Tibial artery (tissue), 4 donors: ENCODE measurements at regions not wholly inside any gene's neighbourhood (a gene's known extent, or its start where the extent isn't known, plus 50 kb on each side); places are given as distances from the start of the nearest gene placed in this dataset.

ENCODE experiments used
- DNase-seq, 2 donors: peaks; one replicate each; pipeline ENCODE4 v3.0.0-alpha.2; 2019
- H3K27ac ChIP-seq, 2 donors: fragments of 200-600 bp; sonication (generic) in 1 of 2; 1 replicate in 1 of 2; 2 replicates in 1 of 2; pipeline ENCODE4 v1.5.1; 2018 to 2019; ENCODE audit warnings: mild to moderate bottlenecking in 1 of 2
- H3K27me3 ChIP-seq, 2 donors: fragments of 200-600 bp; sonication (generic) in 1 of 2; one replicate each; pipeline versions ENCODE4 v1.5.1 to v1.6.0; 2016 to 2019
- H3K36me3 ChIP-seq, 3 donors: fragments of 200-600 bp; sonication (generic) in 2 of 3; one replicate each; pipeline ENCODE4 v1.5.1; 2016 to 2019; ENCODE audit warnings: mild to moderate bottlenecking in 2 of 3
- H3K4me1 ChIP-seq, 4 donors: fragments of 200-600 bp; sonication (generic) in 2 of 4; 1 replicate in 3 of 4; 2 replicates in 1 of 4; pipeline ENCODE4 v1.5.1; 2016 to 2019
- H3K4me3 ChIP-seq, 2 donors: fragments of 200-600 bp; sonication (generic) in 1 of 2; 1 replicate in 1 of 2; 2 replicates in 1 of 2; pipeline ENCODE4 v1.5.1; 2018 to 2019; ENCODE audit warnings: mild to moderate bottlenecking in 2 of 2
- H3K9me3 ChIP-seq, 3 donors: fragments of 200-600 bp; sonication (generic) in 1 of 3; one replicate each; pipeline ENCODE4 v1.5.1; 2016 to 2019
- intact Hi-C: fragments of 100-400 bp; cut with DNase I; formaldehyde crosslinking; loops from one replicate; pipeline ENCODE4 v1.15.0; 2023; ENCODE audit warnings: low total_unique reads
- TF ChIP-seq, protein P1 (sequence below), 2 experiments: fragments of 200-600 bp in 1 of 2; fragments of 450-650 bp in 1 of 2; IDR thresholded peaks; one replicate each; pipeline ENCODE4 v1.5.1; 2017 to 2019; ENCODE audit warnings: antibody characterized with exemption in 2 of 2, mild to moderate bottlenecking in 1 of 2, moderate library complexity in 1 of 2

DNA sequence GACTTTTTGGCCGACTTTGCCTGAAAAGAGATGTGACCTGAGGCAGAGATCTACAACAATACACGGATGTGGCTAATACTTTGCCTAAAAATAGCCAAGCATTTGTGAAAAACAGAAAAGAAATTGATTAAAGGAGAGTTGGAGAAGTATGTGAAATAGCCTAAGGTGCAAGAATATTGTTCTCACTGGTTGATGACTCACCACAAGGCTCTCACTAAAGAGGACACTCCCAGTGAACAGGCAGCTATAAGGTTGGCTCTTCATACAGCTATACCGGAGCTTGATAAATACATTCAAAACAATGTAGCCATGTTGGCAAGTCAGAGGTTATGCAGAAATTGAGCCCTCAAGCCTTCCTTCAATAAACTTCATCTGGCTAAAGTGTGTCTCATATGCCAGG is 317.2 kb upstream of the GRAMD2B start:
- Histone ChIP-seq H3K4me1 (no peaks in the 10 kb centered on the region), H3K9me3 (no peaks in the 10 kb centered on the region), H3K4me3 (no peak overlapping the region), H3K27me3 (no peaks in the 10 kb centered on the region), H3K36me3 (no peaks in the 10 kb centered on the region), H3K27ac (no peak overlapping the region)
- intact Hi-C loops = no loop called here
- TF ChIP-seq, protein P1, sequence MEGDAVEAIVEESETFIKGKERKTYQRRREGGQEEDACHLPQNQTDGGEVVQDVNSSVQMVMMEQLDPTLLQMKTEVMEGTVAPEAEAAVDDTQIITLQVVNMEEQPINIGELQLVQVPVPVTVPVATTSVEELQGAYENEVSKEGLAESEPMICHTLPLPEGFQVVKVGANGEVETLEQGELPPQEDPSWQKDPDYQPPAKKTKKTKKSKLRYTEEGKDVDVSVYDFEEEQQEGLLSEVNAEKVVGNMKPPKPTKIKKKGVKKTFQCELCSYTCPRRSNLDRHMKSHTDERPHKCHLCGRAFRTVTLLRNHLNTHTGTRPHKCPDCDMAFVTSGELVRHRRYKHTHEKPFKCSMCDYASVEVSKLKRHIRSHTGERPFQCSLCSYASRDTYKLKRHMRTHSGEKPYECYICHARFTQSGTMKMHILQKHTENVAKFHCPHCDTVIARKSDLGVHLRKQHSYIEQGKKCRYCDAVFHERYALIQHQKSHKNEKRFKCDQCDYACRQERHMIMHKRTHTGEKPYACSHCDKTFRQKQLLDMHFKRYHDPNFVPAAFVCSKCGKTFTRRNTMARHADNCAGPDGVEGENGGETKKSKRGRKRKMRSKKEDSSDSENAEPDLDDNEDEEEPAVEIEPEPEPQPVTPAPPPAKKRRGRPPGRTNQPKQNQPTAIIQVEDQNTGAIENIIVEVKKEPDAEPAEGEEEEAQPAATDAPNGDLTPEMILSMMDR (IDR thresholded peaks at IDR 0.05) = no peak
- DNase-seq = no peak

DNA sequence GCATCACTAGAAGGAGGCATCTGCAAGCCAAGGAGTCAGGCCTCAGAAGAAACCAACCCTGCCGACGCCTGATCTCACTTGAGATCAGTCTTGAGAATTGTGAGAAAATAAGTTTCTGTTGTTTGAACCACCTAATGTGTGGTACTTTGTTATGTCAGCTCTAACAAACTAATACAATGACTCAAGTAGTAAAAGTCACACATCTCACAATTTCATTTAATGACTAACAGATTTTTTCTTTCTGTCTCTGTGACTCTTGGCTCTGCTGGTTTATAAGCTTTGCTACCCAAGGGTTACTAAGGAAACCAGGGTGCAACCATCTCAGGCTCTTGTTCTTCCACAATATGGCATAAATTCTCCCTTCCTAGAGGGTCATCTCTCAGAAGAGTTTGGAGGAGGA is 315.8 kb upstream of the GRAMD2B start:
- DNase-seq = no peak
- Histone ChIP-seq H3K27me3 (no peaks in the 10 kb centered on the region), H3K4me3 (no peak overlapping the region), H3K27ac (no peak overlapping the region), H3K4me1 (no peaks in the 10 kb centered on the region), H3K9me3 (peaks cover 0 to 3% (median 0%) of the 10 kb centered on the region in 3 donors), H3K36me3 (no peaks in the 10 kb centered on the region)
- TF ChIP-seq, protein P1 (IDR thresholded peaks at IDR 0.05) = no peak
- intact Hi-C loops = no loop called here

DNA sequence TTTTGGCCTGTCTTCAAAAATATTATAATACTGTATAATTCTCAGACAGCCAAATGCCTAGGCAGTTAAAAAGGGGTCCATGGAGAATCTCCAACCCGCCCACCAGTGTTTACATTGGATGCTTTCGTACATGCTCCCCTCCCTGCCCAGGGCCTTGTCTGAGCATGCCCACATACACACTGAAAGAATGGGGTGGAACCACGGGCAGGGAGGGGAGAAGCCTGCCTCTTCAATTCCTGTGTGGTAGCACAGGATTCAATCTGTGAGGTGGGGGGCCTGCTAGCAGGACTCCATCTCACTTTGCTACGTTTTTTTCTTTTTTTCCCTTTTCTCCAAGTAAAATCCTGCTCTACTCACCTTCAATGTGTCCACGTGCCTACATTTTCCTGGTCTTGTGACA is 314.7 kb upstream of the GRAMD2B start:
- Histone ChIP-seq H3K27ac (no peak overlapping the region), H3K27me3 (no peaks in the 10 kb centered on the region), H3K4me1 (no peaks in the 10 kb centered on the region), H3K9me3 (peaks cover 0 to 13% (median 0%) of the 10 kb centered on the region in 3 donors), H3K4me3 (no peak overlapping the region), H3K36me3 (no peaks in the 10 kb centered on the region)
- intact Hi-C loops = no loop called here
- no peak for DNase-seq
- TF ChIP-seq, protein P1 (IDR thresholded peaks at IDR 0.05) = no peak

DNA sequence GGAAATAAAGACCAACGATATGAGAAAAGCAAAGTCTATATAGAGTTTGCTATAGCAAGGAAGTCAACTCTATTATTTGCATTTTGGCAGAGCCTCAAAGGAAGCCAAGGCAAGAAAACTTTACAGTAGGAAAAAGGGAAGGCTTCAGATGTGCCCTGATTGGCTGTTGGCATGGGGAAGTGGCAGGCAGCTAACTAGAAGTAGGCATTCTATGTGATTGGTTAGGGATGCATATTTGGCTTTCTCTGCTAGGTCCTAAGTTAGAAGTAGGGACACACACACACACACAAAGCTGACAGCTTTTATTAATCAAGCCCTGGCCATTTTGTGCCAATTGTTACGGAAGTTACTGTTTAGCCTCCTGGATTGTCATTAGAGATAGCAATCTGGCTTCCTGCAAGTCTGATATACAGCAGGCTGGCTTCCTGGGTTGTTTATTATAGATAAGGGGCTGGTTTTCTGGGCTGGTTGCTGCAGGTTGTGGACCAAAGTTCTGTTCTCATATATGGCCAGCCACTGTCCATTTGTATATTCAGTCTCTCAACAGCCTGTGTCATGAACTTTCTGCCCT is 308.1 kb upstream of the GRAMD2B start:
- H3K4me1 ChIP-seq = no peaks in the 10 kb centered on the region
- H3K9me3 ChIP-seq = peaks cover 0 to 13% (median 0%) of the 10 kb centered on the region in 3 donors
- no peak for DNase-seq
- TF ChIP-seq, protein P1 (IDR thresholded peaks at IDR 0.05) = no peak
- H3K27ac ChIP-seq = no peak overlapping the region
- intact Hi-C loops = no loop called here
- no peak overlapping the region for H3K4me3 ChIP-seq
- H3K27me3 ChIP-seq = no peaks in the 10 kb centered on the region
- H3K36me3 ChIP-seq = no peaks in the 10 kb centered on the region

DNA sequence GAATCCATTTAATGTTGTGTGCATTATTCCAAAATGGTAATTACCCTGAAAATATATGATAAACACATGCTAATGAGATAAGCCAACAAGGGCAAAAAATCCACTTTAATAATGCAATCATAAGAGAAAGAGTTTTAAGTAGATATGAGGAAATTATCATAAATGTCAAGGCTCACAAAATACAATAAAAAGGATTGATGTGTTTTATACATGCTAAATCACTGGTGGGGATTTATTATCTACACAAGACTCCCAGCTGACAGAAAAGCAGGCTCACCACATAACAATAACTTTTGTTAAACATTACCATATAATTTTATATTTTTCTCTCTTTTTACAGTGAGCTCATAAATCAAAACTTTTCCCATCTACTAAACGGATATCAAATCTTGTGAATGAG is 306.2 kb upstream of the GRAMD2B start:
- H3K27me3 ChIP-seq = no peaks in the 10 kb centered on the region
- no peaks in the 10 kb centered on the region for H3K36me3 ChIP-seq
- no peak for DNase-seq
- no peak overlapping the region for H3K27ac ChIP-seq
- TF ChIP-seq, protein P1 (IDR thresholded peaks at IDR 0.05) = no peak
- H3K9me3 ChIP-seq = peaks cover 0 to 13% (median 0%) of the 10 kb centered on the region in 3 donors
- intact Hi-C loops = no loop called here
- H3K4me3 ChIP-seq = no peak overlapping the region
- H3K4me1 ChIP-seq = no peaks in the 10 kb centered on the region
